BE2C (cell line): ENCODE measurements at regions not wholly inside any gene's neighbourhood (a gene's known extent, or its start where the extent isn't known, plus 50 kb on each side); places are given as distances from the start of the nearest gene placed in this dataset.

Experiments used
- DNase-seq: peaks from one replicate; pipeline ENCODE4 v3.0.0-alpha.2; 2020
- H3K27me3 ChIP-seq: fragments of 250-450 bp; sonication (Bioruptor Pico); 2 replicates; pipeline ENCODE4 v1.5.1; 2020; ENCODE audit warnings: mild to moderate bottlenecking
- H3K36me3 ChIP-seq: fragments of 250-450 bp; sonication (Bioruptor Pico); 2 replicates; pipeline ENCODE4 v1.5.1; 2020; ENCODE audit warnings: mild to moderate bottlenecking
- H3K4me1 ChIP-seq: fragments of 250-450 bp; sonication (Bioruptor Pico); 2 replicates; pipeline ENCODE4 v1.5.1; 2020
- H3K4me3 ChIP-seq: 2 replicates; pipeline ENCODE4 v1.5.1; 2011; ENCODE audit warnings: low read depth, low read length
- H3K9me3 ChIP-seq: fragments of 250-450 bp; sonication (Bioruptor Pico); 2 replicates; pipeline ENCODE4 v1.5.1; 2020
- CTCF ChIP-seq: IDR thresholded peaks from 2 replicates; pipeline ENCODE4 v1.5.1; 2012; ENCODE audit warnings: mild to moderate bottlenecking, low read depth, low read length

DNA sequence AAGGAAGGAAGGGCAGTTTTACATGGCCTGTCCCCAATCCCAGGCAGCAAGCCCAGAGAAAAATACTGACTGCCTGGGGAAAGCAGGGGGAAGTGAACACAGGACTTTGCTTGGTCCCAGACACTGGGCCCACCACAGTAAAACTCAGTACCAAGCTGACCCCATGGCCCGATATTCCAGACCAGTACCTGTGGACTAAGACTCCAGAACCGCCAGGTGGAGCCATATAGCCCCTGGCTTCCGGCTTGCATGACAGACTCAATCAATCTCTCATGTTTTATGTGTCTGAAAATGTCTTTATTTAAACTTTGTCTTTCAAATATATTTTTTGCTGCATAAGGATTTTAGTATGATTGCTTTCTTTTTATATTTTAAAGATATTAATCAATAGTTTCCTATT is 767.9 kb upstream of the SLITRK6 start:
- Histone ChIP-seq H3K36me3 (no peaks in the 10 kb centered on the region), H3K4me1 (no peaks in the 10 kb centered on the region; the same call in 1 of the 2 replicates), H3K4me3 (no peak overlapping the region), H3K9me3 (no peaks in the 10 kb centered on the region), H3K27me3 (no peaks in the 10 kb centered on the region)
- peak; percentile 16 for DNase-seq
- TF ChIP-seq CTCF: peak; percentile 47

DNA sequence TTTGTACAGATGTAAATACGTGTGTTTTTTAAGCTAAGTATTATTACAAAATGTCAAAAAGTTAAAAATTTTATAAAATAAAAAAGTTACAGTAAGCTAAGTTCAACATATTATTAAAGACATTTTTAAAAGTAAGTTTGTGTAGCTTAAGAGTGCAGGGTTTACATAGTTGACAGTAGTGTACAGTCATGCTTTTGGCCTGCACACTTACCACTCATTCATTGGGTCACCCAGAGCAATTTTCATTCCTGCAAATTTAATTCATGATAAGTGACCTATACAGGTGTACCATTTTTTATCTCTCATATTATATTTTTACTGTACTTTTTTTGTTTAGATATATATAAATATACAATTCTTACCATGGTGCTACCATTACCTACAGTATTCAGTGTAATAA is 769.9 kb upstream of the SLITRK6 start:
- Histone ChIP-seq H3K4me3 (no peak overlapping the region), H3K36me3 (no peaks in the 10 kb centered on the region)
- no peak for DNase-seq

DNA sequence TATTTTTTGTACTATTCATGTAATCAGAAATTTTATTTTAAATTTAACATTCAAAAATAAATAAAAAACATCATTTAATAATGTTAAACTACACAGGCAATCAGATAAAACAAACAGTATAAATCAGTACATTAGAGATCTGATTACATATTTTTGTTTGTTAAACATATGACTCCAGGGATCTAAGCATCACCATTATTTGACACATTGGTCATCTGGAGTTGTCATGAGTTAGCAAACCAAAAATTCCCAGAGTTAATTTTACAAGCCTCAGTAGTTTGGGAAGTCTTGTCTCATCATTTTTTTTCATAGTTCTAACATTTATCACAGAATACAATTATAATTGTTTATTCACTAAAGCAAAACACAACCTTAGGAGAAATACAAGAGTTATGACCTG is 770.8 kb upstream of the SLITRK6 start:
- Histone ChIP-seq H3K36me3 (no peaks in the 10 kb centered on the region), H3K9me3 (no peaks in the 10 kb centered on the region), H3K4me3 (no peak overlapping the region), H3K4me1 (no peaks in the 10 kb centered on the region; the same call in 1 of the 2 replicates), H3K27me3 (no peaks in the 10 kb centered on the region)
- no peak for DNase-seq
- no peak for TF ChIP-seq CTCF

More for the DNA sequence above, 769.9 kb upstream of the SLITRK6 start:
- Histone ChIP-seq H3K4me1 (no peaks in the 10 kb centered on the region; the same call in 1 of the 2 replicates), H3K9me3 (no peaks in the 10 kb centered on the region), H3K27me3 (no peaks in the 10 kb centered on the region)
- no peak for TF ChIP-seq CTCF

DNA sequence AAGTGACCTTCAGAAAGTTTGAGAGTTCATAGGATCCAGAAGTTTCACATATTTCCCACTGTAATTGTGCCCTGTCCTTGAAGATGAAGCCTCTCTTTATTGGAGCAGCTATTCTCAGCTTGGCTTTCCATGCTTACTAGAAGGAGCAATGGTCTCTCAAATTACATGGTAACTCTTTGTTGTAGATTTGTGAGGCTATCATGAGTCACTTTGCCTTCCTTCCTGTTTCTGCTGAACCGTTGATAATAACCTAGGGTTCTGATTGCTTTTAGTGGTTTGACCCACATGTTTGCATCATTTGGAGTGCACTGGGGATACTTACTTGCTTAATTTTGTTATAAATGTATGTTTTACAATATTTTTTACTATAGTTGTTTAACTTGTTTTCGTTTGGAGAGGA is 772.9 kb upstream of the SLITRK6 start:
- TF ChIP-seq CTCF: no peak
- H3K4me3 ChIP-seq: no peak overlapping the region
- no peaks in the 10 kb centered on the region for H3K27me3 ChIP-seq
- no peaks in the 10 kb centered on the region; the same call in 1 of the 2 replicates for H3K4me1 ChIP-seq
- H3K36me3 ChIP-seq: no peaks in the 10 kb centered on the region
- no peak for DNase-seq
- H3K9me3 ChIP-seq: no peaks in the 10 kb centered on the region

- Histone ChIP-seq H3K9me3 (no peaks in the 10 kb centered on the region), H3K4me1 (no peaks in the 10 kb centered on the region), H3K27me3 (no peaks in the 10 kb centered on the region), H3K4me3 (no peak overlapping the region), H3K36me3 (no peaks in the 10 kb centered on the region)
- no peak for TF ChIP-seq CTCF
- DNase-seq: no peak
Measured at GRCh38 chr13:86579662-86580061, 780.4 kb upstream of the SLITRK6 start.

- H3K27me3 ChIP-seq: no peaks in the 10 kb centered on the region
- no peaks in the 10 kb centered on the region for H3K4me1 ChIP-seq
- H3K4me3 ChIP-seq: no peak overlapping the region
- DNase-seq: no peak
- H3K36me3 ChIP-seq: no peaks in the 10 kb centered on the region
- H3K9me3 ChIP-seq: no peaks in the 10 kb centered on the region
- no peak for TF ChIP-seq CTCF
Measured at GRCh38 chr13:86581706-86582105, 782.5 kb upstream of the SLITRK6 start.
